HEK293T (cell line): ENCODE measurements at regions not wholly inside any gene's neighbourhood (a gene's known extent, or its start where the extent isn't known, plus 50 kb on each side); places are given as distances from the start of the nearest gene placed in this dataset.

ENCODE experiments used
- ARNT ChIP-seq: fragments of 450-650 bp; IDR thresholded peaks from 2 replicates; pipeline ENCODE4 v1.6.1; 2017; ENCODE audit warnings: mild to moderate bottlenecking
- BHLHE40 ChIP-seq: fragments of 450-650 bp; IDR thresholded peaks from 2 replicates; pipeline ENCODE4 v1.6.1; 2016; ENCODE audit warnings: mild to moderate bottlenecking, moderate library complexity, borderline replicate concordance
- CTBP1 ChIP-seq: fragments of 450-650 bp; IDR thresholded peaks from 2 replicates; pipeline ENCODE4 v1.6.1; 2016; ENCODE audit warnings: borderline replicate concordance
- ELF4 ChIP-seq: fragments of 450-650 bp; IDR thresholded peaks from 2 replicates; pipeline ENCODE4 v1.6.1; 2017; ENCODE audit warnings: antibody characterized with exemption
- FOXA1 ChIP-seq: fragments of 450-650 bp; IDR thresholded peaks from 2 replicates; pipeline ENCODE4 v1.6.1; 2016; ENCODE audit warnings: mild to moderate bottlenecking
- FOXK2 ChIP-seq: fragments of 450-650 bp; IDR thresholded peaks from 2 replicates; pipeline ENCODE4 v1.6.1; 2016; ENCODE audit warnings: mild to moderate bottlenecking
- FOXM1 ChIP-seq: fragments of 450-650 bp; IDR thresholded peaks from 2 replicates; pipeline ENCODE4 v1.6.1; 2017; ENCODE audit warnings: mild to moderate bottlenecking, borderline replicate concordance
- LEF1 ChIP-seq: fragments of 450-650 bp; IDR thresholded peaks from 2 replicates; pipeline ENCODE4 v1.6.1; 2017; ENCODE audit warnings: mild to moderate bottlenecking, borderline replicate concordance
- NFRKB ChIP-seq: fragments of 450-650 bp; IDR thresholded peaks from 2 replicates; pipeline ENCODE4 v1.6.1; 2016; ENCODE audit warnings: mild to moderate bottlenecking, moderate library complexity
- SP1 ChIP-seq: fragments of 450-650 bp; IDR thresholded peaks from 2 replicates; pipeline ENCODE4 v1.6.1; 2017
- SUZ12 ChIP-seq: fragments of 450-650 bp; IDR thresholded peaks from 2 replicates; pipeline ENCODE4 v1.6.1; 2016; ENCODE audit warnings: mild to moderate bottlenecking
- TARDBP ChIP-seq: fragments of 450-650 bp; IDR thresholded peaks from 2 replicates; pipeline ENCODE4 v1.6.1; 2016
- ZNF384 ChIP-seq: fragments of 450-650 bp; IDR thresholded peaks from 2 replicates; pipeline ENCODE4 v1.6.1; 2016
- TF ChIP-seq, protein P1 (sequence below): fragments of 450-650 bp; IDR thresholded peaks from 2 replicates; pipeline ENCODE4 v1.6.1; 2016

DNA sequence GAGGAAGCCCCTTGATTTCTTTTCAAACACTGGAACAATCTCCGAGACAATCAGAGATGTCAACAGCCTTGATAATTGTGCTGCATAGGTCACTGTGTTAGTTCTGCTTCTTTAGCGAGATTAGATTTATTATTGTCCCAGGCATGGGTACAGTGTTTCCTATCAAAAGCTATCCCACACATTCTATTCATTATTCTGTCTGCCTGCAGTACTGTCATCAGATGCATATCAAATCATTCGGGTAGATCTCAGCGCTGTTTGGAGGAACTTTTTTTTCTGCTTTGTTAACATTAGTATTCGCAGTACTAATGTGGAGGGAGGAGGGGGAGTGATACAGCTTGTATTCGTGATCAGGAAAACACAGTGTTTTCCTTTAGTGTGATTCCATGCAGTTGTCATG lies 208.0 kb downstream of the C11orf91 start:
- TF ChIP-seq FOXM1 (no peak), FOXA1 (no peak), SP1 (no peak), TARDBP (no peak), ELF4 (no peak), BHLHE40 (no peak), ZNF384 (no peak), ARNT (no peak), CTBP1 (no peak), FOXK2 (no peak), NFRKB (no peak), SUZ12 (no peak), LEF1 (no peak)
- TF ChIP-seq, protein P1, sequence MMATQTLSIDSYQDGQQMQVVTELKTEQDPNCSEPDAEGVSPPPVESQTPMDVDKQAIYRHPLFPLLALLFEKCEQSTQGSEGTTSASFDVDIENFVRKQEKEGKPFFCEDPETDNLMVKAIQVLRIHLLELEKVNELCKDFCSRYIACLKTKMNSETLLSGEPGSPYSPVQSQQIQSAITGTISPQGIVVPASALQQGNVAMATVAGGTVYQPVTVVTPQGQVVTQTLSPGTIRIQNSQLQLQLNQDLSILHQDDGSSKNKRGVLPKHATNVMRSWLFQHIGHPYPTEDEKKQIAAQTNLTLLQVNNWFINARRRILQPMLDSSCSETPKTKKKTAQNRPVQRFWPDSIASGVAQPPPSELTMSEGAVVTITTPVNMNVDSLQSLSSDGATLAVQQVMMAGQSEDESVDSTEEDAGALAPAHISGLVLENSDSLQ, result no peak
